Dermis blood vessel endothelial cell (primary cell): ENCODE measurements at regions not wholly inside any gene's neighbourhood (a gene's known extent, or its start where the extent isn't known, plus 50 kb on each side); places are given as distances from the start of the nearest gene placed in this dataset.

Experiments used
- DNase-seq: peaks from one replicate; pipeline ENCODE4 v3.0.0; 2010

GRCh38 chr1:69171248-69171647, 396.5 kb upstream of the LRRC7 start:
- DNase-seq: no peak

- no peak for DNase-seq
These were observed 395.4 kb upstream of the LRRC7 start for GRCh38 chr1:69172003-69173000.

DNA sequence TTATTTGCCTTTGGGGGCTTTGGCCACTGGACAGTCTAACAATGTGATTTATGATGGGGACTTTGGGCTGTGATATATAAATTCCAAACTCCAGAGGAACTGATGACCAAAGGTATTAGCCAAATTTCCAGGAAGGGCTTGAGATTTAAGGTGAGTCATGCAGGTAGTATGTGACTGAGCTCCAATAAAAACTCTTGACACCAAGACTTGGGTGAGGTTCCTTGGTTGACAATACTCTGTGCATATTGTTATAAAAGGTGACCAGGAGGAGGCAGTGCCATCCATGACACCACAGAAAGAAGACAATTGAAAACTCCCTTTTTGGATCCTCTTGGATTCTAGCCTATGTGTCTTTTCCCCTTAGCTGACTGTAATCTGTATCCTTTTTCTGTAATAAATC, 392.7 kb upstream of the LRRC7 start:
- no peak for DNase-seq

- no peak for DNase-seq
These were observed 387.4 kb upstream of the LRRC7 start for GRCh38 chr1:69180358-69180757.

- no peak for DNase-seq
These were observed 382.3 kb upstream of the LRRC7 start for GRCh38 chr1:69185378-69185777.

GRCh38 chr1:69191335-69191734, 376.4 kb upstream of the LRRC7 start:
- no peak for DNase-seq

DNA sequence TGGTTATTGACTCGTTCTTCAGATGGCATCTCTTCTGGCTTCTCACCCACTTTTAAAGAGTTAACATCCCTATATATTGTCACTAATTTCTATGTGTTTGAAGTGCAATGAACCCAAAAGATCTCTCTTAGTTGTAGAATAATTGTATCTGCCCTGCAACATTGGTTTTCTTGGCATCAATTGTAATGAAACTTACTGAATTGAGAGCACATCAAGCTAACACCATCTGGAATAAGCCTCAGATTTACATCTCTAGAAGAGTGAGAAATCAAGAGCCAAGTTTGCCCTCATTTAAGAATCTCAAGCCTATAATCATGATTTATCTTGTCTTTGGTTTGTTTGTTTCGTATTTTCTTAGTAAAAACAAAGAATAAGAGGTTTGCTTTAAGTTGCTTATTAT, 372.6 kb upstream of the LRRC7 start:
- DNase-seq: no peak

GRCh38 chr1:69196071-69196470, 371.7 kb upstream of the LRRC7 start:
- no peak for DNase-seq

DNA sequence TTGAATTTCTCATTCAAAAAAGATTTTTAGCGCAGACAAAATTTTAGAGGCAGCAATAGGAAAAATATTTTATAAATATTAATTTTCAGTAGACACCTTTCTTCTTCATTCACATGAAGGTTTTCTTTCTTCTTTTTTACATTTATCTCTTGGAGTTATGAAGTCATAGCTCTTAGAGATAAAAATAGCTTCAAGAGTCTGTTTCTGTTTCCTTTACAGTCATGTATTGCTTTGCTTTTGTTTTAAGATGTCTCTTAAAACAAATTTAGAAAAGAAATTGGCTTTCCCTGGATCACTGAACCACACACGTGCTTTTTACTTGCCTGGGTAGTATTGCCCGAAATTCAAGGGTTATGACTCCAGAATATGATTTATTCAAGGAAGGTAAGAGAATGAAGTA, 369.9 kb upstream of the LRRC7 start:
- no peak for DNase-seq

DNA sequence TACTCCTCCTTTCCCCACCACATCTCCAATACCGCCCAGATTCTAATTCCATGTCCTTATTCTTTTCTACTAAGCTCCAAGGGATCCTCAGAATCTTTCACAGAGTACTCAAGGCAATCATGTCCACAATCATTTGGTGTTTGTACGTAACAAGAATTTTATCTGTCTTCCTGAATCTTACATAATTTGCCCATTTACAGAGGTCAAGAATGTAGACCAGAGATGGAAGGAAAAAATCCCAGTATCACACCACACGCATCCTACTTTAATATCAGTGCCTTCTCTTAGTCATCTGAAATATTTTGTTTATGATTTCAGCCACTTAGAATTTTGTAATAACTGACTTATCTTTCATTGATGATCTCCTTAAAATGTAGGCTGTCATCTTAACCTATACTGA, 366.0 kb upstream of the LRRC7 start:
- DNase-seq: no peak

- no peak for DNase-seq
These were observed 364.6 kb upstream of the LRRC7 start for GRCh38 chr1:69203166-69203565.

DNA sequence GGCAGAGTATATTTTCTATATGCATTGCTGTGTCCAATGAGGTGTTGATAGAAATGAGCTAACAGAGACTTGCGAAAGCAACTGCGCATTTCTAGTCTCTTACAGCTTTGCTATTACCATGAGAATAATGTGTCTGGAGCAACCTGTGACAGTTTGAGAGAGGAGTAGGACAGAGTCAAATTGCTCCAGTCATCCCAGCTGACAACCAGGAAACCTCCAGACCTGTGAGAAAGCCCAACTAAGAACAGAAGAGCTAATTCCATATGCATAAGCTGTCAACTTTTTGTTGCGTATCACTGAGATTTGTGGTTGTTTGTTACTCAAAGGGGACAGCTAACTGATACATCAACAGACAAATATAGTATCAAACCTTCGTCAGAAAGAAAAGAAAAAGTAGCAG, 354.1 kb upstream of the LRRC7 start:
- DNase-seq: no peak

DNA sequence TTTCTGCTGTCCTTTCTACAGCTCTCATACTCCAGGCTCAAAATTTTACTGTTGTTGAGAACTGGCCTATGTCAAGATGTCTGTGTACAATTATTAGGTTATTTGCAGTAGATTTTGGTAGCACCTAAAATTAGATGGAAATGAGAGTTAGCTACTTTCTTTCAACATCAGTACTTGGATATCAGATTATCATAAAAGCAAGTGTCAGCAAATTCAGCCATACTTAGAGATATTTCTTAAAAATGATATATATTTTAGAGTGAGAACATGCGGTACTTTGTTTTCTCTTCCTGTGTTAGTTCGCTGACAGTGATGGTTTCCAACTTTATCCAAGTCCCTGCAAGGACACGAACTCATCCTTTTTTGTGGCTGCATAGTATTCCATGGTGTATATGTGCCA, 351.8 kb upstream of the LRRC7 start:
- DNase-seq: no peak

- DNase-seq: no peak
These were observed 347.1 kb upstream of the LRRC7 start for GRCh38 chr1:69220672-69221071.

DNA sequence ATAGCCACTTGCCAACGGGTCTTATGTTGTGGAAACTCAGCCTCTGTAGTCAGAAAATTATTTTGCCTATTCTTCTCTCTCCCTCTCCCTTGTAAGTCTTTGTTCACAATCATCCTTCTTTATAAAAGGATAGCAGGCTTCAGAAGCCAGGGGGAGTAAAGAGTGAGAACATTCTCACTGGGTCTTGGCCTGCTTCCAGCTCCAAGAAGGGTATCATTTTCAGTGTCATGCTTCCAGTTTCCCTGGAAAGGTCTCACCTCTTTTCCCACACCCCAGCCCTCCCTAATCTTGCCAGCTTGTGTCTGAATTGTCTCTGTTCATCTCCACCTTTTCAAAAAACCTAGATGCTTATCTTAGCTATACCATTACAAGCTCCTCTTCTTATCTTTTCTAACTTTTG, 346.2 kb upstream of the LRRC7 start:
- DNase-seq: no peak

DNA sequence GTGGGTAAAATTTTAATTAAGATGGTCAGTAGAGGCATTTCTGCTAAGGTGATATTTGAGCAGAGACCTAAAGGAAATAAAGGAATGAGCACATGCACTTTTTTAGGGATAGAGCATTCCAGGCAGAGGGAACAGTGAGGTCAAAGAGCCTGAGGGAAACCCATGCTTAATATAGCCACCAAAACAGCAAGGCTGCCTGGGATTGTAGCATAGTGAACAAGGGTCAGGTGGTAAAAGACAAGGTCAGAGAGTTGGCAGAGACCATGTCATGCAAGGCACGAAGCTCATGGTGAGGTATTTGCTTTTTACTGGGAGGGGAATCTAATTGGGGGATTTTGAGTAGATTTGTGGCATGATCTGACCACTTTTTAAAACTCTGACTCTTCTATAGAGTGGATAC, 344.6 kb upstream of the LRRC7 start:
- DNase-seq: no peak

GRCh38 chr1:69228501-69228900, 339.2 kb upstream of the LRRC7 start:
- no peak for DNase-seq

DNA sequence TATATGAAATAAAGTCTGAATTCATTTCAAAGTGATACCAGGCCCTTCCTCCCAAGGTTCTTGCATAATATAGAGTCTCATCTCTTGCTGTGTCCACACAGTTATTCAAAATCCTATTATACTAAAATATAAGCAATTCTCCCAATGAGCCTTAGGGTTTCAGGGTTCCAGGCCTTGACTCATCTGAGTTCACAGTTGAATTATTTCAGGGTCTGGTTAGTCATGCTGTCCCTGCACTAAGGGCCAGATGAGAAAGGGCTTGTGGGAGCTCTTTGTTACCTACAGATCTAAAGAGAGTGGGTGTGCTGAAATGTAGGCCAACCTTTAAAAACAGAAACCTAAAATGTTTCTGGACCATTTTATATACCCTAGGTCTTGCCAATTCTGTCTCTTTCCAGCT, 337.5 kb upstream of the LRRC7 start:
- DNase-seq: no peak

- DNase-seq: no peak
These were observed 334.3 kb upstream of the LRRC7 start for GRCh38 chr1:69233463-69233862.

DNA sequence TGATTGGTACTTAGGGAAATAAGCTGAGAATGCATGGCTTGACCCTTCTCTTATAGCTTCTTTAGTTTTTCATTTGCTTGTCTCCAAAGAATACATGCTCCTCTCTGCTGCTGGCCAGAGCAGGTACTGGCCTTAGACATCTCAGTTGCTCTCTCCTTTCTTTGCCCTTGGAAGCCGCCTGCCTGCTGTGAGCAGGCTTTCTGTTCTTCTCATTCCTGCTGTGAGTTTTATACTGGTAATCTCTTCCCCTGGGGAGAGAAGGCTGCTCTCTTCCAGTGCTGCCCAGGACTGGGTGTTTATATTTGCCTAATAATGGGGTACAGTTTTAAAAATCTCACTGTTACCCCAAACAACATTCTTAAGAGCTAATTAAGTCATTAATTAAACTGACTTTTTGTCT, 323.5 kb upstream of the LRRC7 start:
- no peak for DNase-seq

- DNase-seq: no peak
These were observed 321.6 kb upstream of the LRRC7 start for GRCh38 chr1:69246109-69246508.

DNA sequence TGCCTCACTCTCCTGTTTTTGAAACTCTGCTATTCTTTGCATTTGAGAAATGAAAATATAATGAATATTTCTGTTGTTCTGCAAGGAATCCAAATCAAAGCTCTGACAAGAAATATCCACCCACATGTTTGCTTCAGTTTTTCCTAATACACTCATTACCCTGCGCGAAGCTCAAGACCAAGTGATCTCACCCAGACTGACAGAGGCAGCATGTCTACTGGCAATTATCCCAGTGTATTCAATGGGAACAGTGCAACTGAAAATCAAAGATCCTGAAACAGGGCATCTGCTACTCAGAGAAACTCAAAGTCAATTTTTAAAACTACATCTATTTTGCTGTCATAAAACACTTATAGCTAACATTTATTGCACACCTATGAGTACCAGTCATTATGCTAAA, 321.0 kb upstream of the LRRC7 start:
- DNase-seq: no peak

- no peak for DNase-seq
These were observed 315.0 kb upstream of the LRRC7 start for GRCh38 chr1:69252696-69253095.

DNA sequence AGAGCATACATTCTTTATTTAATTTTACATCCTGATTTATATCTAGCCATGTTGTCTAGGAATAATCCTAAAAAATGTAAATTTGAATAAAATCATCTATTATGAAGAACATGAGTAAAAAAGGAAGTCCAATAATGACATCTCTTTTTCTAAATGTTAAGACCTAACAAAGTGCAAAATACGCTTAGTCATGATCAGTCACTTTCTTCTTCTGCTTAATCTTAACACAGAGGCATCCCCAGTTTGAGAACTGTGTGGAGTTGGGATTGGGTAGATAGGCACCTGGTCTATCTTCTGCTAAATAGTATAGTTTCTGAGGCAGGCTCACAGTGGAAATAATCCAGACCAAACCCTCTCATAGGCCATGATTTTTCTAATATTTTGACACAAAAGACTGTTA, 311.7 kb upstream of the LRRC7 start:
- DNase-seq: no peak

- no peak for DNase-seq
These were observed 308.9 kb upstream of the LRRC7 start for GRCh38 chr1:69258842-69259241.
